ENCODE measurements at regions not wholly inside any gene's neighbourhood (a gene's known extent, or its start where the extent isn't known, plus 50 kb on each side); places are given as distances from the start of the nearest gene placed in this dataset.

DNA sequence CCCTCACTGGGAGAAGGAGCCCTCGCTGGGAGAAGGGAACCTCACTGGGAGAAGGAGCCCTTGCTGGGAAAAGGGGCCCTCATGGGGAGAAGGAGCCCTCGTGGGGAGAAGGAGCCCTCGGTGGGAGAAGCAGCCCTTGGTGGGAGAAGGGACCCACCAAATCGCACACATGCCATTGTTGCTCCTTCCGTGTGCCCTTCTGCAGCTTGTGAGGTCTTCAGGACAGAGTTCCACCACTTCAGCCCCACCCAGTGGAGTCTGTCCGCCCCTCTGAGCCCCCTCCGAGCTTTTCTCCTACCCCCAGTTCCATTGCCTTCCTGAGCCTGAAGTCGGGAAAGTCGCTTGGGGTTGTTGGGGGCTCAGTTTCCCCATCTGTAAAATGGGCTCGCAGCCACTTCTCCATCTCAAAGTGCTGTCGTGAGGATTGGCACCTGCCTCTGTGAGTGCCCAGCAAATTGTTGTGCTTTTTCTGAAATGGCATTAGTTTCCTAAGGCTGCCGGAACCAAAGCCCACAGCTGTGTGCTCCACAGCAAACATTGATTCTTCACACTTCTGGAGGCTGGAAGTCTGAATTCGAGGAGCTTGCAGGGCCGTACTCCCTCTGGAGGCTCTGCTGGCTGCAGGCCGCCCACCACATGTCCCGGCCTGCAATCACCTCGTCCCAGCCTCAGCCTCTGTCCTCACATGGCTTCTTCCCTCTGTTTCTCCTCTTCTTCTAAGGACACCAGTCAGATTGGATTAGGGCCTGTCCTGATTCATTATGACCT lies 124.7 kb upstream of the PMEPA1 start:
- no peak for TF ChIP-seq CTCF (IDR thresholded peaks at IDR 0.05; ENCODE audit: low read depth, low read length)
- DNase-seq (ENCODE audit: extremely low read depth, low read depth): no peak

GRCh38 chr20:57831993-57832585 lies 122.3 kb upstream of the PMEPA1 start:
- no peak for DNase-seq (ENCODE audit: extremely low read depth, low read depth)
- TF ChIP-seq CTCF (IDR thresholded peaks at IDR 0.05; ENCODE audit: low read depth, low read length): no peak

GRCh38 chr20:57831326-57831992 lies 121.6 kb upstream of the PMEPA1 start:
- DNase-seq (ENCODE audit: extremely low read depth, low read depth): no peak
- no peak for TF ChIP-seq CTCF (IDR thresholded peaks at IDR 0.05; ENCODE audit: low read depth, low read length)

DNA sequence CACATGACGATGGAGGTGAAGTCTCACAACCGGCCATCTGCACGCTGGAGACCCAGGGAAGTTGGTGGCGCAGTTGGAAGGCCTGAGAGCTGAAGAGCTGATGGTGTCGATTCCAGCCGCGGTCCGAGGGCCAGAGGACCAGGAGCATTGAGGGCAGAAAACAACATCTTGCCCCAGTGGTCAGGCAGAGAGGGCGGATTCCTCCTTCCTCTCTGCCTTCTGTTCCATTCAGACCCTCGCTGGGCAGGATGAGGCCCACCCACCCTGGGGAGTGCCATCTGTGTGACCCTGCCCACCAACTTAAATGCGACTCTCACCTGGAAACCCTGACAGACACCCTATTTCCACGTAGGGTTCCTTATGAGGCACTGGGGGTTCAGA lies 120.7 kb upstream of the PMEPA1 start:
- TF ChIP-seq CTCF (IDR thresholded peaks at IDR 0.05; ENCODE audit: low read depth, low read length): no peak

DNA sequence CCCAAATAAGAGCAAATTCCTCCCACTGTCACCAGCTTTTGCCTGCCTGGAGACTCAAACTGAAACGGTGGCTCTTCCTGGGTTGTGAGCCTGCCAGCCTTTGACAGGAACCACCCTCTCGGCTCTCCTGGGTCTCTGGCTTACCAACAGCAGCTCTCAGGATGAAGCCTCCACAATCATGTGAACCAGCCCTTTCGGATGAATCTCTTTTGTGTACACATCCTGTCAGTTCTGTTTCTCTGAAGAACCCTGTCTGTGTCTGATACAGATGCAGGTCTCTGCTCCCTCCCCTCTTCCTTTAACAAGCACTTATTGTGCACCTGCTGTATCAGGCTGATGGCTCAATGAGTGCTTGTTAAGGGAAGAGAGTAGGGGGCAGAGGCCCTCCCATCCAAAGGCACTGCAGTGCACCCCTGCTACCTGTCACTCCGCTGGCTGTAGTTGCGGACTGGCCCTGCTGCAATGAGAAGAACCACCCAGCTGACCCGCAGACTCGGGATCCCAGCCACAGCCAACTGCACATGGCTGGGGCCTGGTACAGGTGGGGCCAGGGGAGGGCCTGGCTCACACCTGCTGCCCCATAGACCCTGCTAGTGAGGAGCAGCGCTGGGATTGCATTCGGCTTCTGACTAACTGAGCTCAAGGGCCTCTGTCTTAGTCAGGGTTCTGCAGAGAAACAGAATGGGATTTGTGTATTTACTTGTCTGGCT lies 120.1 kb upstream of the PMEPA1 start:
- TF ChIP-seq CTCF (IDR thresholded peaks at IDR 0.05; ENCODE audit: low read depth, low read length): no peak
- DNase-seq (ENCODE audit: extremely low read depth, low read depth): no peak

More for the DNA sequence above, 120.7 kb upstream of the PMEPA1 start:
- DNase-seq (ENCODE audit: extremely low read depth, low read depth): no peak

- no peak for TF ChIP-seq CTCF (IDR thresholded peaks at IDR 0.05; ENCODE audit: low read depth, low read length)
- no peak for DNase-seq (ENCODE audit: extremely low read depth, low read depth)
These were observed 119.5 kb upstream of the PMEPA1 start for GRCh38 chr20:57829336-57829735.
